Prostate gland (tissue), 2 donors: ENCODE measurements at regions not wholly inside any gene's neighbourhood (a gene's known extent, or its start where the extent isn't known, plus 50 kb on each side); places are given as distances from the start of the nearest gene placed in this dataset.

ENCODE experiments used
- CTCF ChIP-seq, 4 experiments: fragments of 200-600 bp in 2 of 4; fragments of 450-650 bp in 2 of 4; sonication (generic) in 2 of 4; IDR thresholded peaks; 1 replicate in 3 of 4; 2 replicates in 1 of 4; pipeline ENCODE4 v1.5.1; 2016 to 2019; ENCODE audit warnings: antibody characterized with exemption in 4 of 4, mild to moderate bottlenecking in 2 of 4, moderate library complexity in 2 of 4
- POLR2A ChIP-seq: fragments of 450-650 bp; IDR thresholded peaks from one replicate; pipeline ENCODE4 v1.6.1; 2016; ENCODE audit warnings: antibody characterized with exemption, mild to moderate bottlenecking

DNA sequence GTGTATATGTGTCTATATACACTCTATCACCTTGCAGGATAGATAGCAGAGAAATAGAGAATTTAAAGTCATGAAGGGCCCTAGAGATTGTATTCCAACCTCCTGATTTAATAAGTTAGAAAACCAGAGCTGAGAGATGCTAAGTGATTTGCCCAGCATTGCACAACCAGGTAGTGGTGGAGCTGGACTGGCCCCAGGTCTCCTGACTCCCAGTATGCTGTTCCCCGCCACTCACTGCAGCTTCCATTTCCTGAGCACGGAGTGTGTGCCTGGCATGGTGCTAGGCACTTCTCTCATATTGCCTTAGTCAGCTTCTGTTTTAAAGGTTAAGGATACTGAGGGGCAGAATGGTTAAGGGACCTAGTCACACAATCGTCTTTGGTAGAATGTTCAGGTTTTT lies 129.4 kb upstream of the KLHL25 start:
- no peak for TF ChIP-seq CTCF (IDR thresholded peaks at IDR 0.05)
- no peak for TF ChIP-seq POLR2A
